Esophagus squamous epithelium (tissue), 4 donors: ENCODE measurements at regions not wholly inside any gene's neighbourhood (a gene's known extent, or its start where the extent isn't known, plus 50 kb on each side); places are given as distances from the start of the nearest gene placed in this dataset.

Experiments
- CTCF ChIP-seq, 6 experiments: fragments of 450-650 bp in 4 of 6; fragments of 200-600 bp in 2 of 6; sonication (generic) in 2 of 6; IDR thresholded peaks; one replicate each; pipeline ENCODE4 v1.5.1; 2016 to 2019; ENCODE audit warnings: antibody characterized with exemption in 6 of 6, mild to moderate bottlenecking in 4 of 6, moderate library complexity in 4 of 6
- POLR2A ChIP-seq, 4 donors: fragments of 450-650 bp; IDR thresholded peaks; one replicate each; pipeline ENCODE4 v1.6.1; 2017; ENCODE audit warnings: antibody characterized with exemption in 4 of 4, mild to moderate bottlenecking in 4 of 4, moderate library complexity in 3 of 4

DNA sequence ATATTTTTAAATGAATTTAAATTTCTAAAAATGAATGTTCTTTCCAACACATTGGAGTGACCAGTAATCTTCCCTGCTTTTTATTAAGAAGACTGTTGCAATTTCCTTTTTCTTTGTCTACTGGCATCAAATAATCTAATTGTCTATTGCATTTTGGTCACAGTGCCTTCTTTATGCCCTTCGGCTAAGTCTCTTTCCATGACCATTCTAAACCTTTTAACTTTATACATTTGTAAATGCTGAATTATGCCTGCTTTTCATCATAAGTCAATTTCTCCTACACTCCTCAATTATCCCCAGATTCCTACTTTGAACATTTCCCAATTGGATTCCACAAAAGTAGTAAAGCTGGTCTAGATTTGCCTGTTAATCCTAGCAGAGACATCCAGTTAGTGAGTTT lies 69.1 kb upstream of the HSF2 start:
- TF ChIP-seq CTCF (IDR thresholded peaks at IDR 0.05) (no peak), POLR2A (IDR thresholded peaks at IDR 0.05) (no peak)
